ENCODE measurements at regions not wholly inside any gene's neighbourhood (a gene's known extent, or its start where the extent isn't known, plus 50 kb on each side); places are given as distances from the start of the nearest gene placed in this dataset.
"Not testable (repeated sequence)": the region's sequence is repeated elsewhere in the genome, so short reads cannot be mapped to it uniquely, and the experiment has no call there.

DNA sequence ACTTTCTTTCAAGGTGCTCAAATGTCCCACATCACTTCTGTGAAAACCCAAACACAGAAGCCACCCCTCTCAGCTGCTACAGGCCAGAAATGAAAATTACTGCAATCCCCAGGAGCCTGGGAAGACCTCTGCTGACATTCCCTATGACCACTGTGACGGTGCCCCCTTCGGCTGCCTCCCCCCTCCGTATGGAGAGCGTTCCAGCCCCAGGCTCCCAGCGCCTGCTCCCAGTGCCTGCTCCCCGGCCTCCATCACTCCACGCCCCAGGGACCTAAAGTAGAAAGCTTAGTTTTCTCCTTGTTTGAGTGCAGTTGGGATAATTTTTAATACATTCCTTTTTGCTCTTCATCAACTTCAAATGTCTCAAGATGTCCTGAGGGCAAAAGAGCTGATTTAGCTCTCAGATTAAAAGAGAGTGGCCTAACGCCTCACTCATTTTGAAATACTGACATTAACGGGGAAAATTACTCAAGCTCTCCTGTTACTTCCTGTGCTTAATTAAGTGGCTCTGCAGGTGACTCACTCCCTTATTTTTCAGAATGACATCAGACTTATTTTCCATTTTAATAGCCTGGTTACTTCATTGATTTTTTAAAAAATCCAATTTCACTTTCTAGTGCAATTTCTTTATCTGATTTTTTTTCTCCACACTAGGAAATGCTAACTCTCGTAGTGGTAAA, 112.8 kb upstream of the PLGLB2 start:
- H3K9me3 ChIP-seq (ENCODE audit: low read length); CTCF ChIA-PET; H3K36me3 ChIP-seq (ENCODE audit: insufficient read depth, low read length); H3K4me1 ChIP-seq (ENCODE audit: insufficient read depth, low read length); H3K4me1 Mint-ChIP-seq; H3K27me3 Mint-ChIP-seq; H3K4me3 ChIP-seq (ENCODE audit: low read length); H3K36me3 Mint-ChIP-seq; DNase-seq; H3K4me3 Mint-ChIP-seq; H3K27me3 ChIP-seq (ENCODE audit: insufficient read depth, low read length, poor library complexity, severe bottlenecking); H3K9me3 Mint-ChIP-seq; H3K27ac ChIP-seq (ENCODE audit: low read depth, low read length); POLR2A ChIA-PET: not testable (repeated sequence)
- H3K27ac Mint-ChIP-seq: peak overlapping the region in 1 of 8 donors; percentile 43

DNA sequence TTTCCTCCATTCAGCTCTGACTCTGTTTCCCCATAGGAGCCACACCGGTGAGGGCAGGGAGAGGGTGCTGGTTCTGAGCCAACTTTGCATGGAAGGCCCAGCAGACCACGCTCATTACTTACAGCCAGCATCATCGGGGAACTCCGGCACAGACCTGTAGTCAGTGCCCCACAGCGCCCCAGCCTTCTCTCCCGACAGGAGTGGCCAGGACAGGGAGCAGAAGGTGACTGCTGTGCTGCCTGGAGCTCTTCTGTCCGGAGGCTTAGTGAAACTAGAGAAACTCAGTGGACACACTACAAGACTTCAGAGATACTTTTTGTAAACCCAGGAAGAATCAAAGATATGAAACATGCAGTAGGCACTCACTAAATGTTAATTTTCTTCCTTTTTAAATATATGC, 111.6 kb upstream of the PLGLB2 start:
- H3K4me1 ChIP-seq (ENCODE audit: insufficient read depth, low read length); H3K27me3 Mint-ChIP-seq; H3K4me1 Mint-ChIP-seq; H3K4me3 Mint-ChIP-seq; H3K27ac Mint-ChIP-seq; H3K9me3 ChIP-seq (ENCODE audit: low read length); H3K36me3 ChIP-seq (ENCODE audit: insufficient read depth, low read length); DNase-seq; CTCF ChIA-PET; H3K27me3 ChIP-seq (ENCODE audit: insufficient read depth, low read length, poor library complexity, severe bottlenecking); POLR2A ChIA-PET; H3K36me3 Mint-ChIP-seq; H3K27ac ChIP-seq (ENCODE audit: low read depth, low read length); H3K4me3 ChIP-seq (ENCODE audit: low read length); H3K9me3 Mint-ChIP-seq: not testable (repeated sequence)

GRCh38 chr2:87636735-87637134, 111.2 kb upstream of the PLGLB2 start:
- H3K27ac Mint-ChIP-seq; H3K9me3 Mint-ChIP-seq; POLR2A ChIA-PET; H3K4me3 Mint-ChIP-seq; H3K27me3 ChIP-seq (ENCODE audit: insufficient read depth, low read length, poor library complexity, severe bottlenecking); DNase-seq; H3K4me1 Mint-ChIP-seq; H3K36me3 ChIP-seq (ENCODE audit: insufficient read depth, low read length); H3K9me3 ChIP-seq (ENCODE audit: low read length); H3K4me3 ChIP-seq (ENCODE audit: low read length); H3K4me1 ChIP-seq (ENCODE audit: insufficient read depth, low read length); H3K27me3 Mint-ChIP-seq; H3K36me3 Mint-ChIP-seq; CTCF ChIA-PET; H3K27ac ChIP-seq (ENCODE audit: low read depth, low read length): not testable (repeated sequence)

DNA sequence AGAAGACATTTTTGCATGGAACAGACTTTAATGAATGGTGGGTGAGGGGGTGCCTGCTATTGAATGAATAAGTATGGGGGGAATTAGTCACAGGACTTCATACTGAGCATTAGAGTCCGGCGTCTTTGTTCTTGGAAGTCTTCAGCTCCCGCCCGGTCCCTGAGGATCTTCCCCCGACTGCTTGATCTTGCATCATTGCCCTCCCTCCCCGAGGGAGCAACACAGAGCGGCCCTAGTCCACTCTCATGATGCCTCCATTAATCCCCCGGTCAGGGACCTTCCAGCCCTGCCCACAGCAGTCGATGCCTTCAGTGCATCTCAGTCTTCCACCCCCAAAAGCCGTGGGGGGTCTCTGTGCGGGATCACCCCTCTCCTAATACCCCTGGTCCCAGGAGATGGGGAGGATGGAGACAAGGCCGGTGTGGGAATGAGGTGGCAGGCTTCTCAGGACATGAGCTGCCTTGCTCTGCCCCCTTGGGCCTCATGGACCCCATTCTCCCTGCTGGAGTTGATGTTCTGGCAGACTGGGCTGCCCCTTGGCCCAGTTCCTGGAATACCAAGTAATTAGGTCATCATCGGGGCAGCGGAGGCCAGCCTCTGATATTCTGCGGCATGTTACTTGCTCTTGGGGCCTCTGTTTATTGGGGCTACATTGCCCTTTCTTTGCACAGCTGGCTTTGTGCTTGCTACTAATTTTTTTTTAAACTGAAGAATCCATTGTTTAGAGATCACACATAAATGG, 110.5 kb upstream of the PLGLB2 start:
- H3K27me3 Mint-ChIP-seq; H3K9me3 ChIP-seq (ENCODE audit: low read length); POLR2A ChIA-PET; H3K4me1 Mint-ChIP-seq; H3K4me3 ChIP-seq (ENCODE audit: low read length); H3K4me1 ChIP-seq (ENCODE audit: insufficient read depth, low read length); CTCF ChIA-PET; H3K4me3 Mint-ChIP-seq; H3K36me3 ChIP-seq (ENCODE audit: insufficient read depth, low read length); DNase-seq; H3K27me3 ChIP-seq (ENCODE audit: insufficient read depth, low read length, poor library complexity, severe bottlenecking); H3K27ac ChIP-seq (ENCODE audit: low read depth, low read length); H3K9me3 Mint-ChIP-seq; H3K36me3 Mint-ChIP-seq; H3K27ac Mint-ChIP-seq: not testable (repeated sequence)

DNA sequence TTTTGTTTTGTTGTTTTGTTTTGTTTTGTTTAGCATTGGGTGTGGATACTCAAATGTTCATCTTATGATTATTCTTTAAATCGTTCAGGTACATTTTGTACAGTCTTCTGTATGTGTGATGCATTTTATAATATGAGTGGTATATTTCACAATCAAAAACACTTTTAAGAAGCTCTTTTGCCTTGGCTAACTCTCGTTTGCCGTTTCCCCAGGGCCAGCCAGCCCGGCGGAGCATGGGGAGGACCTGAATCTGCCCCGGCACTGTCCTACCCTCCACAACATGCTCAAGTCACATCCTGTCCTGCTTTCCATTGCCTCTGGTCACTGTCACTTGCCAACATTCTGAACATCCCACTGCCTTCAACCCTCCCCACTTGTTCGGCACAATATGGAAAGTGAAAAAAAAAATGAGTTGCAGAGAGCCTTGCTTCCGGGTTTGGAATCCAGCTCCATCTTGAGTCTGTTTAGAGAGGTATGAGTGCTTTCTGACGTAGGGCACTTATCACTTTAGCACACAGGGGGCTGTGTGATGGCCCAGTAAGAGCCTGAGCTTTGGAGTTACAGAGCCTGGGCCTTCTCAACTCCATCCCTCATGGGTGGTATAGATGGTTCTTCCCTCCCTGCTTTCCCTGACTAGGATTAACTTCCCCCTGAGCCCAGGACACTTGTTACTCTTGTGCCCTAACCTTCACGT, 109.6 kb upstream of the PLGLB2 start:
- H3K27me3 ChIP-seq (ENCODE audit: insufficient read depth, low read length, poor library complexity, severe bottlenecking); CTCF ChIA-PET; H3K4me3 Mint-ChIP-seq; H3K27ac ChIP-seq (ENCODE audit: low read depth, low read length); H3K9me3 ChIP-seq (ENCODE audit: low read length); H3K4me1 ChIP-seq (ENCODE audit: insufficient read depth, low read length); H3K36me3 Mint-ChIP-seq; POLR2A ChIA-PET; H3K36me3 ChIP-seq (ENCODE audit: insufficient read depth, low read length); H3K4me3 ChIP-seq (ENCODE audit: low read length); DNase-seq; H3K4me1 Mint-ChIP-seq; H3K9me3 Mint-ChIP-seq; H3K27me3 Mint-ChIP-seq: not testable (repeated sequence)
- peak overlapping the region in 1 of 8 donors; percentile 47 for H3K27ac Mint-ChIP-seq

DNA sequence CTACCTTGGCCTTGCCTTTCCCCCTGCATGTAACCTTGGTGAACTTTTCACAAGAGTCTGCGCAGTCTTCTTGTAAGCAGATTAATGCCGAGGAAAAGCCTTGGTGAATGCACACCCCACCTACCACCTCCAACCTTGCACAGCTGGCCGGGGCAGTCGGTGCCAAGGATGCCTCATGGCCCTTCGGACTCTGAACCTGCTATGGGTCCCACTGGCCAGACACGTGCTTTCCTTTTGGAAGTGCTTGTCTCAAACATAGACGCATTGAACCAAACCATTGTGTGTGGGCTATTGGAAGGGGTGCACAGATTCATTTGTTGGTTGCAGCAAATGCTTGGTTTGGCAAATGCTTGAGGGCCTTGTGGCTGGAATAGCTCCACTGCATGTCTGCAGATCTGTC, 109.0 kb upstream of the PLGLB2 start:
- DNase-seq; H3K4me1 Mint-ChIP-seq; H3K36me3 ChIP-seq (ENCODE audit: insufficient read depth, low read length); H3K36me3 Mint-ChIP-seq; H3K27ac ChIP-seq (ENCODE audit: low read depth, low read length); H3K27me3 Mint-ChIP-seq; H3K4me3 ChIP-seq (ENCODE audit: low read length); CTCF ChIA-PET; H3K9me3 ChIP-seq (ENCODE audit: low read length); H3K4me1 ChIP-seq (ENCODE audit: insufficient read depth, low read length); H3K9me3 Mint-ChIP-seq; H3K27me3 ChIP-seq (ENCODE audit: insufficient read depth, low read length, poor library complexity, severe bottlenecking); H3K4me3 Mint-ChIP-seq; POLR2A ChIA-PET; H3K27ac Mint-ChIP-seq: not testable (repeated sequence)

DNA sequence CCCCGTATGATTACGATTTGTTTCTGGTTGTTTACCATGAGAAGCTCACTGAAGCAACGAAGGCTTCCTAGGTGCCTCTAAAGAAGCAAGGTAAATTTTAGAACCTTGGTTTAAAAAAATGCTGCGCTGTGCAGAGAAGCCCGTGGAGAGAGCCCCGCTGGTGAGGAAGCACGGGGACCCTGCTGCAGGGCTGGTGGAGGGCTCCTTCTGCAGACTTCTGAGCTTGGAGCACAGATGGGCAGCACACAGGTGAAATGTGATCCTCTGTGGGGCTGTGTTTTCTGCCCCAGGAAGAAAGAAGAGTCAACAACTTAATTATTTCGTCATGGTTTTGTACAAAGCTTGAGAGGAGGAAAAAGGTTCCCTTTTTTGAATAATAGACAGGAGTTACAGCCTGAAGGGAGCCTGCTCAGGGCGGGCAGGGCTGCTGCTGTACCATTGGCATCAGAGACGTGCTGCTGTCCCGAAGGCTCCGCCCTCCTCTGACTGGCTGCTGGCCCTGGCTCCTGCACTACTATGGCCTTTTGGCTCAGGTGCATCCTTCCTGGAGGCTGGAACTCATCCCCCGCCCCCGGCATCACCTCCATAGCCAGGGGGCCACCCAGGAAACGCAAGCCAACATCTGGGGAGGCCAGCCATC, 108.0 kb upstream of the PLGLB2 start:
- H3K9me3 ChIP-seq (ENCODE audit: low read length); POLR2A ChIA-PET; CTCF ChIA-PET; H3K27me3 ChIP-seq (ENCODE audit: insufficient read depth, low read length, poor library complexity, severe bottlenecking); H3K27me3 Mint-ChIP-seq; H3K4me3 ChIP-seq (ENCODE audit: low read length); DNase-seq; H3K4me1 ChIP-seq (ENCODE audit: insufficient read depth, low read length); H3K36me3 ChIP-seq (ENCODE audit: insufficient read depth, low read length); H3K27ac Mint-ChIP-seq; H3K4me1 Mint-ChIP-seq; H3K9me3 Mint-ChIP-seq; H3K27ac ChIP-seq (ENCODE audit: low read depth, low read length); H3K4me3 Mint-ChIP-seq; H3K36me3 Mint-ChIP-seq: not testable (repeated sequence)

DNA sequence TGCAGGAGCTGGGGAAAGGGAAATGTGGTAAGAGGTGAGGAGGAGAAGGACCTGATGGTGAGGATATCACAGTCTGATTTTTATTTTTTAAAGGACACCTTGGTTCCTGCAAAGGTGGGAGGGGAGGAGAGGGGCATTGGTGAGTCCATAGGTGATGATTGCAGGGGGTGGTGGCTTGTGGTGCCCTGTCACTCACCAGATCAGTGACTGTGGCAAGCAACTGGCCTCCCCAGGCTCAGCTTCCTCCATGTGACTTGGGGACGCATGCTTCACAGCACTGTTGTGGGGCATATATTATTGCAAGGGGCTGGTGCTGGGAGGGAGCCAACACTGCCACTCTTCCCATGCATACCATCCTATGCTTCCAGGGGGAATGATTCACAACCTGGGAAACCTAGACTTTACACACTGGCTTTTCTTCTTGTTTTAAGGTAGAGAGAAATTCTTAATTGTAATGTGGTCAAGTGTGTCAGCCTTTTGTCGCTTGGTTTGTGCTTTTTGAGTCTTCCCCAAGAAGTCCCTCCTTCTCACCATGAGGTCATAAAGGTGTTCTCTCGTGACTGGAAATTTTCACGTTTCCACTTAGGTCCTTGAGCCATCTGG, 106.8 kb upstream of the PLGLB2 start:
- H3K9me3 Mint-ChIP-seq; POLR2A ChIA-PET; H3K4me1 ChIP-seq (ENCODE audit: insufficient read depth, low read length); H3K4me3 ChIP-seq (ENCODE audit: low read length); H3K36me3 Mint-ChIP-seq; H3K4me1 Mint-ChIP-seq; CTCF ChIA-PET; H3K27me3 Mint-ChIP-seq; H3K36me3 ChIP-seq (ENCODE audit: insufficient read depth, low read length); H3K27me3 ChIP-seq (ENCODE audit: insufficient read depth, low read length, poor library complexity, severe bottlenecking); H3K4me3 Mint-ChIP-seq; H3K9me3 ChIP-seq (ENCODE audit: low read length); DNase-seq; H3K27ac ChIP-seq (ENCODE audit: low read depth, low read length): not testable (repeated sequence)
- peak overlapping the region in 1 of 8 donors; percentile 22 for H3K27ac Mint-ChIP-seq
